ENCODE measurements at regions not wholly inside any gene's neighbourhood (a gene's known extent, or its start where the extent isn't known, plus 50 kb on each side); places are given as distances from the start of the nearest gene placed in this dataset.

DNA sequence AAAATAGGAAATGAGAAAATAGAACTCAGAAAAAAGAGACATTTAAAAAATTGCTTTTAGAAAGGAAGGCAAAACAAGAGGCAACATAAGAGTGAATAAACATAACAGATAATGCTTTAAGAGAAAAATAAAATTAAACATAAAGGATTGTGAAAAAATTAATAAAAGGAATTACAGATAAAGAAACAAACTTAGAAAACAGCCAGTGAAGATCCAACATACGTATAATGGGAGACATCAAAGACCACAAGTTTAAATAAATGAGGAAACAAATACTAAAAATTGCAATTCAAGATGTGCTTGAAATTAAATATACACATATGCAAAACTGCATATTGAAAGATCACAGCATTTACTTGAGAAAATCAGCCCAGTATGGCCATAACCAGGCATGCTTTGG lies 448.9 kb downstream of the NBAS start:
- TF ChIP-seq BACH2 (CRISPR knock-in tag; IDR thresholded peaks at IDR 0.05; ENCODE audit: borderline replicate concordance) (no peak), ZNF70 (CRISPR knock-in tag; IDR thresholded peaks at IDR 0.05) (no peak), ARNTL (CRISPR knock-in tag; IDR thresholded peaks at IDR 0.05; ENCODE audit: borderline replicate concordance, low read depth) (no peak), ZFP30 (CRISPR knock-in tag; IDR thresholded peaks at IDR 0.05) (no peak), ISL1 (CRISPR knock-in tag; IDR thresholded peaks at IDR 0.05) (no peak)
- TF ChIP-seq, protein P1, sequence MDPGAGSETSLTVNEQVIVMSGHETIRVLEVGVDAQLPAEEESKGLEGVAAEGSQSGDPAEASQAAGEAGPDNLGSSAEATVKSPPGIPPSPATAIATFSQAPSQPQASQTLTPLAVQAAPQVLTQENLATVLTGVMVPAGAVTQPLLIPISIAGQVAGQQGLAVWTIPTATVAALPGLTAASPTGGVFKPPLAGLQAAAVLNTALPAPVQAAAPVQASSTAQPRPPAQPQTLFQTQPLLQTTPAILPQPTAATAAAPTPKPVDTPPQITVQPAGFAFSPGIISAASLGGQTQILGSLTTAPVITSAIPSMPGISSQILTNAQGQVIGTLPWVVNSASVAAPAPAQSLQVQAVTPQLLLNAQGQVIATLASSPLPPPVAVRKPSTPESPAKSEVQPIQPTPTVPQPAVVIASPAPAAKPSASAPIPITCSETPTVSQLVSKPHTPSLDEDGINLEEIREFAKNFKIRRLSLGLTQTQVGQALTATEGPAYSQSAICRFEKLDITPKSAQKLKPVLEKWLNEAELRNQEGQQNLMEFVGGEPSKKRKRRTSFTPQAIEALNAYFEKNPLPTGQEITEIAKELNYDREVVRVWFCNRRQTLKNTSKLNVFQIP (CRISPR knock-in tag; IDR thresholded peaks at IDR 0.05; ENCODE audit: borderline replicate concordance, low read depth), result no peak
- TF ChIP-seq, protein P2, sequence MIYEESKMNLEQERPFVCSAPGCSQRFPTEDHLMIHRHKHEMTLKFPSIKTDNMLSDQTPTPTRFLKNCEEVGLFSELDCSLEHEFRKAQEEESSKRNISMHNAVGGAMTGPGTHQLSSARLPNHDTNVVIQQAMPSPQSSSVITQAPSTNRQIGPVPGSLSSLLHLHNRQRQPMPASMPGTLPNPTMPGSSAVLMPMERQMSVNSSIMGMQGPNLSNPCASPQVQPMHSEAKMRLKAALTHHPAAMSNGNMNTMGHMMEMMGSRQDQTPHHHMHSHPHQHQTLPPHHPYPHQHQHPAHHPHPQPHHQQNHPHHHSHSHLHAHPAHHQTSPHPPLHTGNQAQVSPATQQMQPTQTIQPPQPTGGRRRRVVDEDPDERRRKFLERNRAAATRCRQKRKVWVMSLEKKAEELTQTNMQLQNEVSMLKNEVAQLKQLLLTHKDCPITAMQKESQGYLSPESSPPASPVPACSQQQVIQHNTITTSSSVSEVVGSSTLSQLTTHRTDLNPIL (CRISPR knock-in tag; IDR thresholded peaks at IDR 0.05; ENCODE audit: low read depth), result no peak
- TF ChIP-seq, protein P3, sequence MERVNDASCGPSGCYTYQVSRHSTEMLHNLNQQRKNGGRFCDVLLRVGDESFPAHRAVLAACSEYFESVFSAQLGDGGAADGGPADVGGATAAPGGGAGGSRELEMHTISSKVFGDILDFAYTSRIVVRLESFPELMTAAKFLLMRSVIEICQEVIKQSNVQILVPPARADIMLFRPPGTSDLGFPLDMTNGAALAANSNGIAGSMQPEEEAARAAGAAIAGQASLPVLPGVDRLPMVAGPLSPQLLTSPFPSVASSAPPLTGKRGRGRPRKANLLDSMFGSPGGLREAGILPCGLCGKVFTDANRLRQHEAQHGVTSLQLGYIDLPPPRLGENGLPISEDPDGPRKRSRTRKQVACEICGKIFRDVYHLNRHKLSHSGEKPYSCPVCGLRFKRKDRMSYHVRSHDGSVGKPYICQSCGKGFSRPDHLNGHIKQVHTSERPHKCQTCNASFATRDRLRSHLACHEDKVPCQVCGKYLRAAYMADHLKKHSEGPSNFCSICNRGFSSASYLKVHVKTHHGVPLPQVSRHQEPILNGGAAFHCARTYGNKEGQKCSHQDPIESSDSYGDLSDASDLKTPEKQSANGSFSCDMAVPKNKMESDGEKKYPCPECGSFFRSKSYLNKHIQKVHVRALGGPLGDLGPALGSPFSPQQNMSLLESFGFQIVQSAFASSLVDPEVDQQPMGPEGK (CRISPR knock-in tag; IDR thresholded peaks at IDR 0.05; ENCODE audit: borderline replicate concordance), result no peak
